Esophagus muscularis mucosa (tissue), 4 donors: ENCODE measurements at regions not wholly inside any gene's neighbourhood (a gene's known extent, or its start where the extent isn't known, plus 50 kb on each side); places are given as distances from the start of the nearest gene placed in this dataset.

ENCODE experiments used
- DNase-seq: peaks from one replicate; pipeline ENCODE4 v3.0.0-alpha.2; 2017; ENCODE audit errors: extremely low spot score
- H3K27ac ChIP-seq, 4 donors: fragments of 200-600 bp; sonication (generic); replicated peaks in 1 of 4; 1 replicate in 3 of 4; 2 replicates in 1 of 4; pipeline ENCODE4 v1.5.1; 2016 to 2019; ENCODE audit warnings: mild to moderate bottlenecking in 1 of 4
- H3K27me3 ChIP-seq, 4 donors: fragments of 200-600 bp; sonication (generic); one replicate each; pipeline versions ENCODE4 v1.5.1 to v1.6.0; 2016 to 2019
- H3K36me3 ChIP-seq, 4 donors: fragments of 200-600 bp; sonication (generic); one replicate each; pipeline ENCODE4 v1.5.1; 2016 to 2019
- H3K4me1 ChIP-seq, 4 donors: fragments of 200-600 bp; sonication (generic); one replicate each; pipeline ENCODE4 v1.5.1; 2016 to 2019
- H3K4me3 ChIP-seq, 4 donors: fragments of 200-600 bp; sonication (generic); 1 replicate in 2 of 4; 2 replicates in 2 of 4; pipeline ENCODE4 v1.5.1; 2016 to 2019; ENCODE audit warnings: mild to moderate bottlenecking in 4 of 4, moderate library complexity in 1 of 4
- H3K9me3 ChIP-seq, 4 donors: fragments of 200-600 bp; sonication (generic); 1 replicate in 3 of 4; 2 replicates in 1 of 4; pipeline ENCODE4 v1.5.1; 2016 to 2019
- CTCF ChIP-seq, 3 experiments: fragments of 200-600 bp in 2 of 3; fragments of 450-650 bp in 1 of 3; sonication (generic) in 2 of 3; IDR thresholded peaks; one replicate each; pipeline ENCODE4 v1.5.1; 2017 to 2019; ENCODE audit warnings: antibody characterized with exemption in 3 of 3, mild to moderate bottlenecking in 2 of 3, moderate library complexity in 1 of 3
- EP300 ChIP-seq: sonication (generic); formaldehyde crosslinking; IDR thresholded peaks from one replicate; pipeline ENCODE4 v1.6.1; 2017; ENCODE audit warnings: antibody characterized with exemption
- POLR2A ChIP-seq: fragments of 450-650 bp; IDR thresholded peaks from one replicate; pipeline ENCODE4 v1.6.1; 2017; ENCODE audit warnings: antibody characterized with exemption, moderate library complexity, mild to moderate bottlenecking, low read depth
- POLR2AphosphoS5 ChIP-seq, 2 donors: sonication (generic); formaldehyde crosslinking; IDR thresholded peaks; one replicate each; pipeline ENCODE4 v1.6.1; 2017; ENCODE audit warnings: antibody characterized with exemption in 2 of 2
- WGBS: methylation state at CpG from one replicate; pipeline ENCODE4 v1.1.5; 2018; 5-methylcytosine and 5-hydroxymethylcytosine counted together
- intact Hi-C: fragments of 100-400 bp; cut with DNase I; formaldehyde crosslinking; loops from one replicate; pipeline ENCODE4 v1.15.1; 2023

DNA sequence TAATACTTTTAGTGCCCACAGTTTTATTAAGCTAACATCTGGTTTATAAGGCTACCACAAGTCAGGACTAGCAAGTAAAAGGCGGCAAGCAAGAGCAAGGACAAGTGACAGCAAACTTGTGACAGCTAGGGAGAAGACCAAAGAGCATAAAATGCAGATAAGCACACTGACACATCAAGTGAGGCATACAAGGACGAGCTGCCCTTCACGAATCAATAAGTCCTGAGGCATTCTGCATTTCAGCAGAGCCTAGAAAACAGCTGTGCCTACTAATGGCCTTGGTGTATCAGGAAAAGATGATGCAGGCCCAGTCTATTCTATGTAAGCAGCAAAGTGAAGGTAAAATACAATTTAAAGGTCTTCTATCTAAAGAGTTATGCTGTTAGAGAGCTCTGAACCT is 74.8 kb downstream of the KRTAP19-8 start:
- Histone ChIP-seq H3K27ac (no peak overlapping the region), H3K9me3 (no peaks in the 10 kb centered on the region), H3K27me3 (no peaks in the 10 kb centered on the region), H3K36me3 (no peaks in the 10 kb centered on the region), H3K4me1 (no peaks in the 10 kb centered on the region), H3K4me3 (no peak overlapping the region)
- no peak for DNase-seq
- TF ChIP-seq POLR2AphosphoS5 (IDR thresholded peaks at IDR 0.05) (no peak), POLR2A (no peak), CTCF (IDR thresholded peaks at IDR 0.05) (no peak), EP300 (no peak)
- intact Hi-C loops = no loop called here
- 84% methylated on average over 3 of the region's 3 CpGs for WGBS

- H3K9me3 ChIP-seq = no peaks in the 10 kb centered on the region
- intact Hi-C loops = no loop called here
- WGBS = 77% methylated on average over 5 of the region's 5 CpGs
Measured at GRCh38 chr21:30962013-30962412, 76.3 kb downstream of the KRTAP19-8 start.

GRCh38 chr21:30958741-30959140 is 77.4 kb upstream of the KRTAP11-1 start:
- no peaks in the 10 kb centered on the region for H3K4me1 ChIP-seq
- DNase-seq = no peak
- H3K9me3 ChIP-seq = no peaks in the 10 kb centered on the region
- TF ChIP-seq EP300 = no peak
- TF ChIP-seq POLR2AphosphoS5 (IDR thresholded peaks at IDR 0.05) = no peak
- TF ChIP-seq POLR2A = no peak
- TF ChIP-seq CTCF (IDR thresholded peaks at IDR 0.05) = no peak
- no peak overlapping the region for H3K4me3 ChIP-seq
- H3K27me3 ChIP-seq = no peaks in the 10 kb centered on the region
- intact Hi-C loops = no loop called here
- 48% methylated on average over 7 of the region's 7 CpGs for WGBS
- no peaks in the 10 kb centered on the region for H3K36me3 ChIP-seq
- no peak overlapping the region for H3K27ac ChIP-seq

More at GRCh38 chr21:30962013-30962412, 76.3 kb downstream of the KRTAP19-8 start:
- TF ChIP-seq CTCF (IDR thresholded peaks at IDR 0.05) (no peak), POLR2AphosphoS5 (IDR thresholded peaks at IDR 0.05) (no peak), EP300 (no peak), POLR2A (no peak)
- H3K27me3 ChIP-seq = no peaks in the 10 kb centered on the region
- H3K4me3 ChIP-seq = no peak overlapping the region
- H3K36me3 ChIP-seq = no peaks in the 10 kb centered on the region
- no peaks in the 10 kb centered on the region for H3K4me1 ChIP-seq
- no peak for DNase-seq
- no peak overlapping the region for H3K27ac ChIP-seq

DNA sequence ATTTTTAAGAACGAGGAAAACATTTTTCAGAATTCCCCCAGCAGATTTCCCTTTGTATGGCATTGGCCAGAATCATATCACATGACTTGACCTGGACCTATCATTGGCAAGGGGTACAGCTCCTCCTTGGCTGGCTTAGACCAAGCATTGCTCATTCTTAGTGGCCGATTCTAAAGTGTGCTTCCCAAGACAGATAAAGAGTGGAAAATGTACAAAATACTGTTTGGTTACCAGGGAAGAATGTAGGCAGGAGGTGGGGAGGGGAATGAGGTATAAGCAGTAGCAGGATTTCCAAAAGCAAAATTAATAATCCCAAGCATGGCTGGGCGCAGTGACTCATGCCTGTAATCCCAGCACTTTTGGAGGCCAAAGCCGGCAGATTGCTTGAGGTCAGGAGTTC is 75.6 kb upstream of the KRTAP11-1 start:
- TF ChIP-seq POLR2A (no peak), CTCF (IDR thresholded peaks at IDR 0.05) (no peak), EP300 (no peak), POLR2AphosphoS5 (IDR thresholded peaks at IDR 0.05) (no peak)
- Histone ChIP-seq H3K27me3 (no peaks in the 10 kb centered on the region), H3K4me1 (no peaks in the 10 kb centered on the region), H3K36me3 (no peaks in the 10 kb centered on the region), H3K27ac (no peak overlapping the region), H3K4me3 (no peak overlapping the region), H3K9me3 (no peaks in the 10 kb centered on the region)
- WGBS = 78% methylated on average over 4 of the region's 4 CpGs
- DNase-seq = no peak
- intact Hi-C loops = no loop called here

DNA sequence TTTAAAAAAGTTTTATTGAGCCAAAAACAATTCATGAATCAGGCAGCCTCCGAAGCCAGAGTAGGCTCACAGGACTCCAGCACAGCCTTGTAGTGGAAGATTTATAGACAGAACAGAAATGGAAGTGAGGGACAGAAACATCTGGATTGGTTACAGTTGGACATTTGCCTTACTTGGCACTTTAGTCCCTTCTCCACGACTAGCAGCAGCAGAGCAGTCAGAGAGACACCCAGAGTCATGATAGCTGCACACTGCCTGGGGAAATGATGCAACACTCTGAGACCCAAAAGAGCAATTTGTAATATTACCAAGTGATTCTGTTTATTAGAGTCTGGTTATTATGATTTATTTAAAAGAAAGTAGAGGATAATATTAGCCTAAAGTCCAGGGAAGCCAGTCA is 72.2 kb upstream of the KRTAP11-1 start:
- Histone ChIP-seq H3K4me1 (no peaks in the 10 kb centered on the region), H3K9me3 (no peaks in the 10 kb centered on the region), H3K27me3 (no peaks in the 10 kb centered on the region), H3K27ac (no peak overlapping the region), H3K4me3 (no peak overlapping the region), H3K36me3 (no peaks in the 10 kb centered on the region)
- TF ChIP-seq POLR2A = no peak
- 30% methylated on average over 2 of the region's 2 CpGs for WGBS
- intact Hi-C loops = no loop called here
- DNase-seq = no peak
